ENCODE measurements at regions not wholly inside any gene's neighbourhood (a gene's known extent, or its start where the extent isn't known, plus 50 kb on each side); places are given as distances from the start of the nearest gene placed in this dataset.
A peak's percentile ranks its signal among the peaks of the same experiment; 100 is the strongest.

DNA sequence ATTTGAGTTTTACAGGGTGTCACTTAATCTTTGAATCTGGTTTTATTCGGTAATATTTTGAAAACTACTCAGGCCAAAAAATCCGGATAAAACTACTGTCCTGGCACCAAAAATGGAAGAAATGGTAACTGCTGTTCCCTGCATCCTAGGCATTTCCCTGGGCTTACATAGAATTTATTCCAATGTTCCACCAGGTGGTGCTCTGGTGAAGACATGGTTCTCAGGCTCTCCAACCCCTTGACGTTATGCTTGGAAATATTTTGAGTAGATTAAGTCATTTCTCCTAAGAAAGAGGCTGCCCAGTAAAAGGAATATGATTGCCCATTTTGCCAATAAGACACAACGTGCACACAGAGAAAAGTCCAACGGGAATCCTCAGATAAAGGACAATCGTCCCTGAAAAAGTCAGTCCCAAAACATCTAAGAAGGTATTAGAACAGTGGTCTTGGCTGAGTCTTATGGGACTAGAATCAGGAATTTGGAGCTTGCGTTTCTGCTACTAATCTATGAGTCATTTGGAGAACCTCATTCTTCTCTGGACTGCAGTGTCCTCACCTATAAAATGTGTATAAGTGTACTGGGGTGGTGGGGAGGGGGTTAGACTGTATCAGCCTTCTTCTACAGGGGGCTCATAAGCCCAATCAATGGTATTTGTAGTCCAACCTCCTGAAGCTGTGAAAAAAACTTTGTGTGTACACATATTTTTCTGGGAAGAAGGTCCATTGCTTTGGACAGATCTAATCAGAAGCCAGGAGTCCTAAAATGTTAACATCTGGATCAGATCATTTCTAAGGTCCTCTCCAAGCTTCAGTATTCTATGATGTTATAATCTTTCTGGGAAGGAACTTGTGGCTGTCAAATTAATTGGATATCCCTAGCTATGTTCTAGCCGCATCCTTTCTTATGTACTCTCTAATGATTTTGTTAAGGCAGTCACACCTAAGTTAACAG, 131.0 kb upstream of the BMP2 start:
- WGBS: 33% methylated on average over 8 of the region's 8 CpGs
- H3K9ac ChIP-seq (ENCODE audit: low read depth in 1 of 2, low read length in 2 of 2): no peak overlapping the region
- H3K27ac ChIP-seq (ENCODE audit: low read depth in 1 of 2, low read length in 2 of 2): no peak overlapping the region
- no peak for DNase-seq (ENCODE audit: low spot score)
- H3K36me3 ChIP-seq (ENCODE audit: control insufficient read depth in 4 of 4, insufficient read depth in 3 of 4, low read depth in 1 of 4, low read length in 3 of 4): no peaks in the 10 kb centered on the region
- TF ChIP-seq RAD21 (IDR thresholded peaks at IDR 0.05): peak; percentile 97 to 99
- TF ChIP-seq, protein P1, sequence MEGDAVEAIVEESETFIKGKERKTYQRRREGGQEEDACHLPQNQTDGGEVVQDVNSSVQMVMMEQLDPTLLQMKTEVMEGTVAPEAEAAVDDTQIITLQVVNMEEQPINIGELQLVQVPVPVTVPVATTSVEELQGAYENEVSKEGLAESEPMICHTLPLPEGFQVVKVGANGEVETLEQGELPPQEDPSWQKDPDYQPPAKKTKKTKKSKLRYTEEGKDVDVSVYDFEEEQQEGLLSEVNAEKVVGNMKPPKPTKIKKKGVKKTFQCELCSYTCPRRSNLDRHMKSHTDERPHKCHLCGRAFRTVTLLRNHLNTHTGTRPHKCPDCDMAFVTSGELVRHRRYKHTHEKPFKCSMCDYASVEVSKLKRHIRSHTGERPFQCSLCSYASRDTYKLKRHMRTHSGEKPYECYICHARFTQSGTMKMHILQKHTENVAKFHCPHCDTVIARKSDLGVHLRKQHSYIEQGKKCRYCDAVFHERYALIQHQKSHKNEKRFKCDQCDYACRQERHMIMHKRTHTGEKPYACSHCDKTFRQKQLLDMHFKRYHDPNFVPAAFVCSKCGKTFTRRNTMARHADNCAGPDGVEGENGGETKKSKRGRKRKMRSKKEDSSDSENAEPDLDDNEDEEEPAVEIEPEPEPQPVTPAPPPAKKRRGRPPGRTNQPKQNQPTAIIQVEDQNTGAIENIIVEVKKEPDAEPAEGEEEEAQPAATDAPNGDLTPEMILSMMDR (IDR thresholded peaks at IDR 0.05; ENCODE audit: low read depth, low read length, missing input control): peak; percentile 79
- TF ChIP-seq HNF4A (conservative IDR thresholded peaks at IDR 0.05): peak in 1 of 2 donors; percentile 40
- no peak for TF ChIP-seq SP1 (IDR thresholded peaks at IDR 0.05)
- no peak for TF ChIP-seq JUND (IDR thresholded peaks at IDR 0.05)
- H3K4me1 ChIP-seq (ENCODE audit: control insufficient read depth in 4 of 4, insufficient read depth in 4 of 4, low read length in 3 of 4): no peaks in the 10 kb centered on the region
- H3K9me3 ChIP-seq (ENCODE audit: control insufficient read depth in 4 of 4, low read length in 3 of 4): no peaks in the 10 kb centered on the region
- no peaks in the 10 kb centered on the region for H3K27me3 ChIP-seq (ENCODE audit: control insufficient read depth in 4 of 4, insufficient read depth in 4 of 4, low read length in 3 of 4)
- H3K4me3 ChIP-seq (ENCODE audit: low read depth in 1 of 3, low read length in 3 of 3): no peak overlapping the region

GRCh38 chr20:6635034-6635736, 132.3 kb upstream of the BMP2 start:
- H3K9me3 ChIP-seq (ENCODE audit: control insufficient read depth in 4 of 4, low read length in 3 of 4): no peaks in the 10 kb centered on the region
- DNase-seq (ENCODE audit: low spot score): no peak
- H3K9ac ChIP-seq (ENCODE audit: low read depth in 1 of 2, low read length in 2 of 2): no peak overlapping the region
- 92% methylated on average over 1 of the region's 1 CpG for WGBS
- H3K27ac ChIP-seq (ENCODE audit: low read depth in 1 of 2, low read length in 2 of 2): no peak overlapping the region
- H3K4me1 ChIP-seq (ENCODE audit: control insufficient read depth in 4 of 4, insufficient read depth in 4 of 4, low read length in 3 of 4): no peaks in the 10 kb centered on the region
- no peaks in the 10 kb centered on the region for H3K36me3 ChIP-seq (ENCODE audit: control insufficient read depth in 4 of 4, insufficient read depth in 3 of 4, low read depth in 1 of 4, low read length in 3 of 4)
- TF ChIP-seq NR2F2 (IDR thresholded peaks at IDR 0.05) (no peak), SP1 (IDR thresholded peaks at IDR 0.05) (no peak), ZBTB33 (IDR thresholded peaks at IDR 0.05) (no peak), GABPA (IDR thresholded peaks at IDR 0.05 in 1 of 2, conservative IDR thresholded peaks at IDR 0.05 in 1 of 2) (no peak), ATF3 (IDR thresholded peaks at IDR 0.05) (no peak), FOXA1 (IDR thresholded peaks at IDR 0.05) (no peak), HNF4A (conservative IDR thresholded peaks at IDR 0.05) (no peak), REST (IDR thresholded peaks at IDR 0.05) (no peak), EGR1 (IDR thresholded peaks at IDR 0.05; ENCODE audit: low read depth in 2 of 2) (no peak)
- TF ChIP-seq, protein P1 (IDR thresholded peaks at IDR 0.05; ENCODE audit: low read depth, low read length, missing input control): no peak
- H3K4me3 ChIP-seq (ENCODE audit: low read depth in 1 of 3, low read length in 3 of 3): no peak overlapping the region
- no peaks in the 10 kb centered on the region for H3K27me3 ChIP-seq (ENCODE audit: control insufficient read depth in 4 of 4, insufficient read depth in 4 of 4, low read length in 3 of 4)
